Glomerular visceral epithelial cell (primary cell): ENCODE measurements at regions not wholly inside any gene's neighbourhood (a gene's known extent, or its start where the extent isn't known, plus 50 kb on each side); places are given as distances from the start of the nearest gene placed in this dataset.
"Not testable (repeated sequence)": the region's sequence is repeated elsewhere in the genome, so short reads cannot be mapped to it uniquely, and the experiment has no call there.

Experiments used
- DNase-seq: peaks from one replicate; pipeline ENCODE4 v3.0.0-alpha.2; 2016; ENCODE audit errors: extremely low spot score

DNA sequence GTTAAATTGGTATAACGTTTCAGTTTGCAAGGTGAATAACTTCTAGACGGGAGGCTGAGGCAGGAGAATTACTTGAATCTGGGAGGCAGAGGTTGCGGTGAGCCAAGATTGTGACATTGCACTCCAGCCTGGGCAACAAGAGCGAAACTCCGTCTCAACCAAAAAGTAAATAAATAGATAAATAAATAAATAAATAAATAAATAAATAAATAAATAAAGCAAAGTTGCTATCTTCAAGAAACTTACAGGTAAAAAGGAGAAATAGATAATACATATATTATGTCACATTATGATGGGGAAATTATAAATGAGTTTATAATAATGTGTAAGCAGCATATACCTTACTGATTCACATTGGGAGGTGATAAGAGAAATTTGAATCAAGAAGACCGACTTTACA, 1966.0 kb downstream of the PCDH7 start:
- no peak for DNase-seq

DNA sequence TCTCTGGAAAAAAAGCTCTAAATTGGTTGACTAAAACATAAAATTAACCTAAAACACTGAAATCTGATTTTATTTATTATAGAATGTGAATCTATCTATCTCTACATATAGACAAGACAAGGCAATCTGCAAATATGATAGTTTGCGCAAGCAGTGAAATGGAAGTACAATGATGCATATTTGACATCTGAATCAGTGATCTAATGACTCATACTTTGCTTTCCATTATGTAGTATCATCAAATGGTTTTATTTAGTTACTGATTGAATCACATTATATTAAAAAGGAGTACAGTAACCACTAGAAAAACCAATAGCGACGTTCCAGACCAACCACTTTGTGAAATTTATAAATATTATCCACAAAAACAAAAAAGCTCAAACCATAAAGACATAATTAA, 1969.3 kb downstream of the PCDH7 start:
- DNase-seq, result peak; percentile 1

DNA sequence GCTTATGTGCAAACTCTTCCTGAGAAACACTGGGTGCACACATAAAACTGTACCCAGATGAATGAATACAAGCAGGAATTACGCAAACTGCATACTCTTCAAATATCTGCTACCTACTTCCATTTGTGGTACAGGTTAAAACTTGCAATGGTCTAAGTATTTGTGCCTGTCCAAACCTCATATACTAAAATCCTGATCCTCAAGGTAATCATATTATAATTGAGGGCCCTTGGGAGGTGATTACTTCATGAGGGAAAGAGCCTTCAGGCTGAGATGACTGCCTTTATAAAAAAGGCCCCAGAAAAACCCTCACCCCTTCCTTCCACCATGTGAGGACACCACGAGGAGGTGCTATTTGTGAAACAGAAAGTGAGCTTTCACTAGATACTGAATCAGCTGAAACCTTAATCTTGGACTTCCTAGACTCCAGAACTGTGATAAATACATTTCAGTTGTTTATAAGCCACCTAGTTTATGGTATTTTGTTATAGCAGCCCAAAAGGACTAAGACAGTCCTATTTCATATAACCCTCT, 1977.2 kb downstream of the PCDH7 start:
- no peak for DNase-seq

DNA sequence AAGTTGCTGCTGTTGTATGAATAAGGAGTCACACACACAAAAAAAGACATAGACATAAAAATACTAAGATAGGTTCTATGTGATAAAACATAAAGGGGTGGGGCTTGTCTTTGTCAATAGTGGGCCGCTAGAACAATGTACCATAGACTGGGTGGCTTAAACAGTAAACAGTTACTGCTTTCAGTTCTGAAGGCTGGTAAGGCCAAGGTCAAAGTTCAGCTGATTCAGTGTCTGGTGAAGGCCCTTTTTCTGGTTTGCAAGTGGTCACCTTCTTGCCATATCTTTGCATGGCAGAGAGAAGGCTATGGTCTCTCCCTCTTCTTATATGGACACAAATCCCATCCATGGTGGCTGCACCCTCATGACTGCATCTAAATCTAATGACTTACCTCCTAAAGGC, 1980.7 kb downstream of the PCDH7 start:
- no peak for DNase-seq

DNA sequence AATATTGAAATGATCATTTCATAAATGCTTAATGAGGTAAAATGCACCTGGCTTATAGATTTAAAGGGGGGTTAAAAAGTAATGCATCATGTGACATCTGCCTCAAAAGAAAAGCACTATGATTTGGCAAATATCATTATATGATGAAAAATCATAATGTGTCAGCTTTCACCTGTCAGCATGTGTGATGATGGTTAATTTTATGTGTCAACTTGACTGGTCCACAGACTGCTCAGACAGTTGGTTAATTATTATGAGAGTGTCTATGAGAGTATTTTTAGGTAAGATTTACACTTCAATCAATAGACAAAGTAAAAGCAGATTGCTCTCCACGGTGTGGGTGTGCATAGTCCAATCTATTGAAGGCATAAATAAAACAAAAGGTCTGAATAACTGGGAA, 1986.7 kb downstream of the PCDH7 start:
- no peak for DNase-seq

DNA sequence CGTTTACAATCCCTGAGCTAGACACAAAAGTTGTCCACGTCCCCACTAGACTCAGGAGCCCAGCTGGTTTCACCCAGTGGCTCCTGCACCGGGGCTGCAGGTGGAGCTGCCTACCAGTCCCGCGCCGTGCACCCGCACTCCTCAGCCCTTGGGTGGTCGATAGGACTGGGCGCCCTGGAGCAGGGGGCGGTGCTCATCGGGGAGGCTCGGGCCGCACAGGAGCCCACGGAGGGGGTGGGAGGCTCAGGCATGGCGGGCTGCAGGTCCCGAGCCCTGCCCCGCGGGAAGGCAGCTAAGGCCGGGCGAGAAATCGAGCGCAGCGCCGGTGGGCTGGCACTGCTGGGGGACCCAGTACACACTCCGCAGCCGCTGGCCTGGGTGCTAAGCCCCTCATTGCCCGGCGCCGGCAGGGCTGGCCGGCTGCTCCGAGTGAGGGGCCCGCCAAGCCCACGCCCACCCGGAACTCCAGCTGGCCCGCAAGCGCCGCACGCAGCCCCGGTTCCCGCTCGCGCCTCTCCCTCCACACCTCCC, 1996.0 kb downstream of the PCDH7 start:
- not testable (repeated sequence) for DNase-seq

DNA sequence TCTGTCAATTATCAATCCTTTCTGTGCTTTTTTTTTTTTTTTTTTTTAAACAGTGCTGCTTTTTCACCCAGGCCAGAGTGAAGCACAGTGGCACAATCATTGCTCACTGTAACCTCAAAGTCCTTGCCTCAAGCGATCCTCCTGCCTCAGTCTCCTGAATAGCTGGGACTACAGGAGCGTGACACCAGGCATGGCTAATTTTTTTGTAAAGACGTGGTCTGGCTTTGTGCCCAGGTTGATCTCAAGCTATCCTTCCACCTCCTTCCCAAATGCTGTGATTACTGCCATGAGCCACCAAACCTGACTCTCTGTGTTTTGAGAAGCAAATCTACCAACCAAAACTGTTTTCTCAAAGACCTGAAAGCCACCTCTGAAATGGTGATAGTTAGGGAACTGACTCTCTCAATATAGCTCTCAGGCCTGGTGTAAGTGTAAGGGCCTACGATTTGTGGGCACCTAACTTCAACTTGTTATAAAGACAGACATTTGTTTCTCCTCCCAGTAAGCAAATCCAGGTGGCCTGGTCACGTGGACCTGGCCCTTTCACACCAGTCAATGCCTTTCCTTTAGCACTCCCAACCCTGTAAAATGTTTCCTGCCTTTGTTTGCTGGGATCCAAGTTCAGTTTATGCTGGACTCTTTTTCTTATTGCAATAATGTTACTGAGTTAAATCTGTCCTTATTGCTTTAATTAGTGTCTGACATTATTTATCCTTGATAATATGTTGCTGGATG, 2015.9 kb downstream of the PCDH7 start:
- DNase-seq, result peak; percentile 25

DNA sequence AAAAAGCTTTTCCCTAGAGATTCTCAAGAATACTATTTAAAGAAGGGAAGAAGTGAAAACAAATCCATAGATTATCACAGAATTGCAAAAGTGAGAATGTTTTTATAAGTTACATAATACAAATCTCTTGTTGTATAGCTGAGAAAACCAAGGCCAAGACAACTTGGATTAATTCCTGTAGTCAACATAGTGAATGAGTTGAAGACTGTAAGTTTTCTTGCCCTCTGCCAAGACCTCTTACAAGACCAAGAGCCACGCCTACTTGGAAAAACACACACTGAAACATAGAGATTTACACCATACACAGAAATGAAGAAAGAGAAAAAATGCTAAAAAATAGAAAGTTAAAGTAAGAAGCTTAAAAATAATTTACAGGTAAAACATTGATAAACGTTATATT, 2024.0 kb downstream of the PCDH7 start:
- DNase-seq, result no peak

DNA sequence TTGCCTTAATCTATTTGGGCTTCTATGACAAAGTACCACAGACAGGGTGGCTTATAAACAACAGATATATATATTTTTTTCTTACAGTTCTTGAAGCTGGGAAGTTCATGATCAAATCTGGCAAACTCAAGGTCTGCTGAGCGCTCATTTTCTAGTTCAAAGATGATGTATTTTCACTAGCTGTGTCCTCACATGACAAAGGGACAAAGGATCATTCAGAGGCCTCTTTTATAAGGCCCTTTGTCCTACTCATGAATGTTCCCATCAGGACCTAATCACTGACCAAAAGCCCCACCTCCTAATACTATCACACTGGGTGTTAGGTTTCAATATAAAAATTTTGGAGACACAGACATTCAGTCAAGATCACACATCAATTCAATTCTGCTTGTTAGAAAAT, 2025.2 kb downstream of the PCDH7 start:
- no peak for DNase-seq

DNA sequence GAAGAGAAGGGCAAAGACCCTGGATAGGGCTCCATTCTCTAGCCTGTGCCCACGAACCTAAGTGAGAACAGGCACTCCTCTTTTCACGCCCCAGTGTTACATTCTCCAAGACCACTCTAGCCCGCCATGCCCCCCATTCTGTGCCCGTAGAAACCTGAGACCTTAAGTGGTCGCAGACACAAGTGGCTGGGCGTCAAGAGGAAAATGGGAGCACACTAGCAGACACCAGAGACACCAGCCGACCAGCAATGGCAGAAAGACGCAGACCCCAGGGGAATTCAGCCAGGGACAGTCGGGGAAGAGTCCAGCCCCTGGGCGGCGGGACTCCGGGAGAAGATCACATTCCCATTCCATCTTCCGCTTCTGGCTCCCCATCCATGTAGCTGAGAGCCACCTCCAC, 2027.9 kb downstream of the PCDH7 start:
- no peak for DNase-seq

DNA sequence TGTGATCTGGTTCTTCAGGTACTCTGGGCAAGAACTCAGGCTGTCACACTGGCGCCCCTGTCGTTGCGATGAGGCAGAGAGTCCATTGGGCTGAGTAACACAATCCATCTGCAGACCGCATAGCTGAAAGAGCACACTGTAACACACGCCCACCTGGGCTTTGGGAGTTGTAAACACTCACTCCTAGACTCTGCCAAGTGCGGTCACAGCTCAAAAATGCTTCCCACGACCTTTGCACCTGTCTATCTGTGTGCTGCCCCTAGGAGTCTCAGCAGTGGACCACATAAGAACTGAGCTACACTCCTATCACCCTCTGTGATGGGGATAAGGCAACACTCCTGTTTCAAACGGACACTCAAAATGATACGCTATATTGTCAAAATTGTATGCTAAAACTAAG, 2028.3 kb downstream of the PCDH7 start:
- no peak for DNase-seq

DNA sequence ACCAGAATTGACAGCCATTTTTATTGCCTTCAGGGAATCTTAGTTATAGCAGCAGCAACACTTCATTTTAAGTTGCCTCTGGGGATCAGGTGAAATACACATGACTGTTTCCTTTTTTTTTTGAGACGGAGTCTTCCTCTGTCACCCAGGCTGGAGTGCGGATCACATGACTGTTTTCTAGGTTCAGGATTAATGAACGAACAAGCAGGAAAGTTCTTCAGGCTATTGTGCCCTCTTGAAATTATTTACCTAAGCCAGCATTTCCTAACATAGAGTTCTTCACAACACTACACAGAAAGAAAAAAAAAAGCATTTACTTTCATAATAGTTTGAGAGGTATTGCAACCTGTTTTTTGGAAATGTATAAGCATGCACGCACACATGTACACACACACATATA, 2032.8 kb downstream of the PCDH7 start:
- DNase-seq, result no peak

DNA sequence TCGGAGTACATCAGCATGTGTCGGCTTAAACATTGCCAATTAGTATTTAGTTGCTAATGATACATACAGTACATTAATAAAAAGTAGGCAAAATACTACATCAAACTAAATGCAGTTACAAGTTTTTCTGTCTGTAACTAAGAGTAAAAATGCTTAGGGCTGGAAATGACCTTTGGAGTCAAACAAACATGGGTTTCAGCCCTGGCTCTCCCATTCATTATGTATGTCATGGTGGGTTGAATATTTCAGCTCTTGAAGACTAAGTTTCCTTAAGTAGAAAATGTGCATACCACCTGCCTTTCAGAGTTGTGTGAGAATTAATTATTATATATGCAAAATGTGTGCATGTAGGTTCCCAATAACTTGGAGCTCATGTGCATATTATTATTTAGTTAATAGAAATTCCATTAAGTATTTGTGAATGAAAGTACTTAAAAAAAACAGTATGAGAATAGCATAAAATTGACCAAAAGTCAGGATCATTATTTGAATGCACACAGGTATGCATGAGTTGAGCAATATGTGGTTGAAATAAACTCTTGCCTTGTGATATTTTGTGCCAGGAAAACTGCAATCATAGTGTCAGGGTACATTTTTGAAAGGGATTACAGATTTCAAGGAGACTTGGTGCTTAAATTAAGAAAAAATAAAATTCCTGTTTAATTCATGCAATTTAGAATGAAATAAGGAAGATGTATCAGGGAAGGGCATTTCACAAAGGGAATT, 2048.7 kb downstream of the PCDH7 start:
- no peak for DNase-seq

DNA sequence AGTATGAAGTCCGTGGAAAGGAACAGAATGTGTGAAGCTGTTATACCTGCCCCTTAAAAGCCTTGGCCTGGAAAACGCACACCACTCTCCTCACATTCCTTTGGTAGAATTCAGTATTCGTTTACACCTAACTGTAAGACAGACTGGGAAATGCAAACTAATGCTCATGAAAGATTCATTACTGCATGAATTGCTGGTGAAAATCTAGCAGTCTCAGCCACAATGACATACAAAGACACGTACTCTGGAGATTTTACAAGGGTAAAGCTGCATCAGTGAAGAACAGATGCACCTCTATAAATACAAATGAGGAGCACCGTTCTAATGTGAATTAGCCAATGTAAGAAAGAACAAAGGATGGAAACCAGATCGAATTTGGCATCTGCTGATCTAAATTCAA, 2051.3 kb downstream of the PCDH7 start:
- no peak for DNase-seq

DNA sequence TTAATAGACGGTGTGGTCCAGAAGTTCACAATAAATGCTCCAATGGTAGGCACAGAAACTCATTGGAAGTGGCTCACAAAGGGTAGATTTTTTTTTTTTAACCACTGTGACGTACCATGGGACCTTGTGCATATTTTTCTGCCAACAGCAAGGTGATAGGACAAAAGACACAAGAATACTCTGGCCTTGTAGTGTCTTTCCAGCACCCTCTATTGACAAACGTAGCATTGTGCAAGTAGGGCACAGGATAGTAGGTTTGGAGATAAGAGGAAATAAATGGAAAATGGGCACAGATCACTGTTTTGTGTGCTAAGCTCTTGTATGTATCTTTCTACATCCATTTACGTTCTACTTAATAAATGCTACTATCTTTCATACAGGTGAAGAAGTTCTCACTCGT, 2054.9 kb downstream of the PCDH7 start:
- peak; percentile 41 for DNase-seq

DNA sequence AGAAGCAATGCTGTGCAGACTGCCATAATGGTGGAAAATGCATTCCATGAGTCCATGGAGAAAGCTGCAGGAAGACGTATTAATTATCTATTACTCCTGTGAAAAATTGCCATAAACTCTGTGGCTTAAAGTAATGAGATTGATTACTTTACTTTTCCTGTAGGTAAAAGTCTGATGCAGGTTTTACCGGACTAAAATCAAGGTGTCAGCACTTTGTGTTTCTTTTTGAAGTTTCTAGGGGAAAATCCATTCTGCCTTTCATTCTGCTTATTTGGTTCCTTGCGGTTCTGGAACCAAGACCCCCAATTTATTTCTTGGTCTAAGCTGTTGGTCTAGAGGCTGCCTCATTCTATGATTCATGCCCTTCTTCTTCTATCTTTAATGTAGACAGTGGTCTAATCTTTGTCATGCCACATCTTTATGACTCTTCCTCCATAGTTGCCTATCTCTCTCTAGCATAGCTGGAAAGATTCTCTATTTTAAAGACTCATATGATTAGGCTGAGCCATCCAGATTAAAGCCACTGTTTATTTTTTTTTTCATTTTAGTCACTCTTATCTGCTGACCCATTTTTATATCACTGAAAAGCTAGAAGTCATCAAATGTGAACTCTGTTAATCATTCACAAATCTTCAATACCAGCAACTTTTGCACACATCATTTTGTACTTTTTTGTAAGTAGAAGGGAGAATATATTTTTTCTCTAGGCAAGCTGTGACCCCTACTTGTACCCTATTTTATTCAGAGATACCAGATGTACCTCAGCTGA, 2056.4 kb downstream of the PCDH7 start:
- no peak for DNase-seq

DNA sequence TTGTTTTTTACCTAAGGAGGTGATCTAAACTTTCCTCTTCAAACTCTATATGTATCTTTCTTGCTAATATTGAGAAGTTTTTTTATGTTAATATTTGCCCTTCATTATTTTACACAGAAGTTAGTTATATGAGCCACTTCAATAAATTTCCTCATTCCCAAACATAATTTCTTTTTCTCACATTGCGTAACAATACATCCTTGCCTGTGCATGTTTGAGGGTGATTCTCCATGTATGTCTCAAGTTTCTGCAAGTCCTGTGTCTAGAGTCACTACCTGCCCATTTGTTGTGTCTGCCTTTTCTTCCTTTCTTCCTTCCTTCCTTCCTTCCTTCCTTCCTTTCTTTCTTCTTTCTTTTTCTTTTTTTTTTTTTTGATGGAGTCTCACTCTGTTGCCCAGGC, 2057.9 kb downstream of the PCDH7 start:
- DNase-seq, result no peak

DNA sequence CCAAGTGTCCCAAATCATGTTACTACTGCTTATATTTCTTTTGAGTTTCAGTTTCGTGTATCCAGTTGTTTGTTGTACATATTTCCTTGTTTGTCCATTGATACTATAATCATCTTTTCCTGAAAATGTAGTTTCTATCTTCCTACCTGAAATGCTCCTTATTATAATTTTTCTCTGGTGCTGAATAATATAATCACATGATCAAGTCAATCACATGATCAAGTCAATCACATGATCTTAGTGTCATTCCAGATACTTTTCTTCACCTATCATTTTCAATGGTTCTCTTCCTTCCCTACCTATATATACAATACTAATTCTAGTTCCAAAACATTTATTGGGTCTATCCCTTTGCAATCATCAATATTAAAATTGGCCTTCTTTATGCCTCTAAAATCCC, 2058.8 kb downstream of the PCDH7 start:
- no peak for DNase-seq

DNA sequence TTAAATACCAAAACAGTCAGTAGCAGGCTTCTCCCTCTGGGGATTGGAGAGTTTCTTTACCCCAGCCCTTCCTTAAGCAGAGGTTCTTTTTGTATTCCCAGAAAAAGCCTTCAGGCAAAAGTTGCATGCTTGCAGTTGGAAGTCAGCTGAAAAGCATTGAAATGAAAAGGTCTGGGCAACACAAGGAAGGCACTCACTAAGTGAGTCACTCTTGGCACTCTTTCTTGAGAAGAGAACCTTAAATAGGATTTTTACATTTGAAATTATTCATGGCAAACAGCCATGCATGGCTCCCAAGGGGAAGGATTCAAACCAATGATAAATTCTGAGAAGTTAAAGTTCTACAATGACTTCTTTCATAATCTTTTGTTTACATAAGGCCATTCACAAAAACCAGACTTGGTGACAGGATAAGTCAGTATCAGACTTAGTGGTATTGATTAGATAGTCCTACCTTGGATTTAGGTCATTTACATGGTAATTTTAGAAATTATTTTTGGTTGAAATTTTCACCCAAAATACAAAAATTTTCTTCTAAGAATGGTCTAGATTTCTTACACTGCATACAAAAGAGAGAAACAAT, 2068.9 kb downstream of the PCDH7 start:
- DNase-seq, result peak; percentile 8

DNA sequence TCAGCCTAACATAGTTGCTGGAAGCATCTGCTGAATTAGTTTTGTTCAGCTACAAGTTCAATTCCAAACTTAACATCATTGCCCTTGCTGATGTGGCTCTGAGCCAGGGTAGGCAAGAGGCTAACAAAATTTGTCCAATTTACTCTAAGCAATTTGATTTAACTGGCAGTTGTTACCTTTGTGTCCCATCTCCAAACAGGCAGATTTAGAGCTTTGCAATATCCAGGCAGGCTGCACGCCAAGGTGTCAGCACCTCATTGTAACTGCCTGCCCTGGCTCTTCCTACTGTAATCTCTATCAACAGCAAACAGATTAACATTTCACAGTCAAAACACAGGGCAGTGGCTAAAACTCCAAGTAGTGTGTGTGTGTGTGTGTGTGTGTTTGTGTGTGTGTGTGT, 2070.6 kb downstream of the PCDH7 start:
- DNase-seq, result no peak

DNA sequence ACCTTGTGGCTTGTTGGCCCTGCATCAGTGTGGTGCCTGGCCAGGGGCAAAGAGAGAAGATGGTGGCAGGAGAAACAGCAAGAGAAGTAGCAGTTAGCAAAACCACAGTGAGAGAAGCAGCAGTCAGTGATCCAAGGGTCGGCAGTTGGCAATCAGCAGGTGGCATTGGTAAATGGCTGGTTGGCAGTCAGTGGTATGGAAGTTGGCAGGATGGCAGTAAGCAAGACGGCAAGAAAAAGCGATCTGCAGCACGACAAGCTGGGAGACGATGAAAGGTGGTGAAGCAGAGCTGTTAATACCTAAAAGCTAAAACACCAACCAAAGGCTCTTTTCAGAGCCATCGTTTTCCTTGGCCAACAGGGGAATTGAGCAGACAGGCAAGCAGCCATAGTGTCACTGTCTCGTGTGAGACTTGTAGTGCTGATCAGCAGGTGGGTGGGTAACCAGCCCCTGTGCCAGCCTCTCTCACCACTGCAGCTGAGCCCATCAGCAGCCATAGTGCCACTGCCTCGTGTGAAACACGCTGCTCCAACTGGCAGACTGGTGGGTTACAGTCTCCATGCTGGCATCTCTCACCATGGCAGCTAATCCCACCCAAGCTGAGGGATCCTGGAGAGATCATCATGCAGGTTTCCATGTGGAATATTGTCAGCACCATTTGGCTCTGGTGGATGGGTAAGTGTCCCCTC, 2078.4 kb downstream of the PCDH7 start:
- DNase-seq, result no peak
